GM21367 (cell line): ENCODE measurements at regions not wholly inside any gene's neighbourhood (a gene's known extent, or its start where the extent isn't known, plus 50 kb on each side); places are given as distances from the start of the nearest gene placed in this dataset.

Experiments
- ATAC-seq: cut with Tn5 transposase; IDR thresholded peaks from one replicate; pipeline ENCODE4 v1.9.1; 2021; ENCODE audit not compliant: unreplicated experiment

GRCh38 chrX:110408949-110409588 is 50.4 kb downstream of the RTL9 start:
- no peak for ATAC-seq

GRCh38 chrX:110409925-110410324 is 51.3 kb downstream of the RTL9 start:
- ATAC-seq = no peak

GRCh38 chrX:110410603-110411002 is 52.0 kb downstream of the RTL9 start:
- ATAC-seq = no peak

GRCh38 chrX:110412971-110413726 is 54.5 kb downstream of the RTL9 start:
- no peak for ATAC-seq

GRCh38 chrX:110413727-110414124 is 55.1 kb downstream of the RTL9 start:
- ATAC-seq = no peak

GRCh38 chrX:110414273-110414672 is 55.6 kb downstream of the RTL9 start:
- peak; percentile 22 for ATAC-seq

GRCh38 chrX:110414679-110415439 is 56.2 kb downstream of the RTL9 start:
- ATAC-seq = peak; percentile 76

GRCh38 chrX:110415440-110416170 is 57.0 kb downstream of the RTL9 start:
- ATAC-seq = no peak

- ATAC-seq = no peak
Measured at GRCh38 chrX:110417128-110417527, 58.5 kb downstream of the RTL9 start.

- ATAC-seq = no peak
Measured at GRCh38 chrX:110418316-110419235, 59.9 kb downstream of the RTL9 start.

GRCh38 chrX:110419512-110419911 is 60.9 kb downstream of the RTL9 start:
- ATAC-seq = no peak

- no peak for ATAC-seq
Measured at GRCh38 chrX:110420771-110421499, 62.3 kb downstream of the RTL9 start.

- no peak for ATAC-seq
Measured at GRCh38 chrX:110421500-110422455, 63.1 kb downstream of the RTL9 start.

- no peak for ATAC-seq
Measured at GRCh38 chrX:110425222-110426154, 66.8 kb downstream of the RTL9 start.

GRCh38 chrX:110426155-110426504 is 67.5 kb downstream of the RTL9 start:
- ATAC-seq = no peak

- ATAC-seq = no peak
Measured at GRCh38 chrX:110427076-110427475, 68.4 kb downstream of the RTL9 start.

- ATAC-seq = no peak
Measured at GRCh38 chrX:110428144-110428543, 69.5 kb downstream of the RTL9 start.
